IPS-18a (cell line): ENCODE measurements at regions not wholly inside any gene's neighbourhood (a gene's known extent, or its start where the extent isn't known, plus 50 kb on each side); places are given as distances from the start of the nearest gene placed in this dataset.
"Not testable (repeated sequence)": the region's sequence is repeated elsewhere in the genome, so short reads cannot be mapped to it uniquely, and the experiment has no call there.

Source experiments
- H3K27ac ChIP-seq: one replicate; pipeline ENCODE4 v1.5.1; 2013; ENCODE audit warnings: low read length
- H3K27me3 ChIP-seq: one replicate; pipeline ENCODE4 v1.6.1; 2013; ENCODE audit warnings: mild to moderate bottlenecking, low read length; ENCODE audit not compliant: control insufficient read depth, insufficient read depth
- H3K36me3 ChIP-seq: one replicate; pipeline ENCODE4 v1.6.1; 2013; ENCODE audit warnings: low read depth, low read length; ENCODE audit not compliant: control insufficient read depth
- H3K4me1 ChIP-seq: one replicate; pipeline ENCODE4 v1.6.1; 2013; ENCODE audit warnings: low read depth, low read length; ENCODE audit not compliant: control insufficient read depth
- H3K4me3 ChIP-seq: one replicate; pipeline ENCODE4 v1.5.1; 2013; ENCODE audit warnings: low read length
- H3K9ac ChIP-seq: one replicate; pipeline ENCODE4 v1.6.1; 2013; ENCODE audit warnings: mild to moderate bottlenecking, low read length, moderate library complexity
- H3K9me3 ChIP-seq: one replicate; pipeline ENCODE4 v1.6.1; 2013; ENCODE audit warnings: low read depth, low read length; ENCODE audit not compliant: control insufficient read depth

- no peaks in the 10 kb centered on the region for H3K27me3 ChIP-seq
- H3K9me3 ChIP-seq: no peaks in the 10 kb centered on the region
- H3K4me1 ChIP-seq: no peaks in the 10 kb centered on the region
- no peak overlapping the region for H3K9ac ChIP-seq
- H3K27ac ChIP-seq: no peak overlapping the region
- H3K36me3 ChIP-seq: no peaks in the 10 kb centered on the region
- no peak overlapping the region for H3K4me3 ChIP-seq
Measured at GRCh38 chr2:6196449-6196848, 504.3 kb downstream of the SOX11 start.

- H3K4me1 ChIP-seq, H3K9me3 ChIP-seq, H3K27ac ChIP-seq, H3K36me3 ChIP-seq, H3K4me3 ChIP-seq, H3K9ac ChIP-seq, H3K27me3 ChIP-seq: not testable (repeated sequence)
Measured at GRCh38 chr2:6198370-6198919, 506.3 kb downstream of the SOX11 start.

- Histone ChIP-seq H3K27ac (no peak overlapping the region), H3K27me3 (no peaks in the 10 kb centered on the region), H3K36me3 (no peaks in the 10 kb centered on the region), H3K9me3 (no peaks in the 10 kb centered on the region), H3K4me1 (no peaks in the 10 kb centered on the region), H3K4me3 (no peak overlapping the region), H3K9ac (no peak overlapping the region)
Measured at GRCh38 chr2:6202756-6203155, 510.6 kb downstream of the SOX11 start.

- no peak overlapping the region for H3K9ac ChIP-seq
- H3K27me3 ChIP-seq: no peaks in the 10 kb centered on the region
- H3K4me3 ChIP-seq: no peak overlapping the region
- H3K9me3 ChIP-seq: no peaks in the 10 kb centered on the region
- no peak overlapping the region for H3K27ac ChIP-seq
- no peaks in the 10 kb centered on the region for H3K36me3 ChIP-seq
- H3K4me1 ChIP-seq: no peaks in the 10 kb centered on the region
Measured at GRCh38 chr2:6203291-6203959, 511.2 kb downstream of the SOX11 start.

- H3K27ac ChIP-seq: no peak overlapping the region
- no peaks in the 10 kb centered on the region for H3K36me3 ChIP-seq
- H3K4me1 ChIP-seq: no peaks in the 10 kb centered on the region
- H3K4me3 ChIP-seq: no peak overlapping the region
- H3K27me3 ChIP-seq: no peaks in the 10 kb centered on the region
- no peak overlapping the region for H3K9ac ChIP-seq
- H3K9me3 ChIP-seq: no peaks in the 10 kb centered on the region
Measured at GRCh38 chr2:6206882-6207281, 514.7 kb downstream of the SOX11 start.

- no peaks in the 10 kb centered on the region for H3K9me3 ChIP-seq
- H3K36me3 ChIP-seq: no peaks in the 10 kb centered on the region
- no peaks in the 10 kb centered on the region for H3K4me1 ChIP-seq
- no peak overlapping the region for H3K4me3 ChIP-seq
- H3K9ac ChIP-seq: no peak overlapping the region
- H3K27ac ChIP-seq: no peak overlapping the region
- no peaks in the 10 kb centered on the region for H3K27me3 ChIP-seq
Measured at GRCh38 chr2:6211236-6211635, 519.1 kb downstream of the SOX11 start.

GRCh38 chr2:6212491-6212890 is 520.3 kb downstream of the SOX11 start:
- Histone ChIP-seq H3K9me3 (no peaks in the 10 kb centered on the region), H3K36me3 (no peaks in the 10 kb centered on the region), H3K9ac (no peak overlapping the region), H3K27me3 (no peaks in the 10 kb centered on the region), H3K4me1 (no peaks in the 10 kb centered on the region), H3K27ac (no peak overlapping the region), H3K4me3 (no peak overlapping the region)

- Histone ChIP-seq H3K9ac (no peak overlapping the region), H3K36me3 (no peaks in the 10 kb centered on the region), H3K27me3 (no peaks in the 10 kb centered on the region), H3K27ac (no peak overlapping the region), H3K4me3 (no peak overlapping the region), H3K4me1 (no peaks in the 10 kb centered on the region), H3K9me3 (no peaks in the 10 kb centered on the region)
Measured at GRCh38 chr2:6213056-6213780, 521.0 kb downstream of the SOX11 start.

GRCh38 chr2:6214471-6214870 is 522.3 kb downstream of the SOX11 start:
- no peak overlapping the region for H3K4me3 ChIP-seq
- no peak overlapping the region for H3K27ac ChIP-seq
- H3K9me3 ChIP-seq: no peaks in the 10 kb centered on the region
- H3K27me3 ChIP-seq: no peaks in the 10 kb centered on the region
- H3K36me3 ChIP-seq: no peaks in the 10 kb centered on the region
- H3K4me1 ChIP-seq: no peaks in the 10 kb centered on the region
- H3K9ac ChIP-seq: no peak overlapping the region

GRCh38 chr2:6215053-6215452 is 522.9 kb downstream of the SOX11 start:
- Histone ChIP-seq H3K9ac (no peak overlapping the region), H3K4me3 (no peak overlapping the region), H3K36me3 (no peaks in the 10 kb centered on the region), H3K27me3 (no peaks in the 10 kb centered on the region), H3K4me1 (no peaks in the 10 kb centered on the region), H3K9me3 (no peaks in the 10 kb centered on the region), H3K27ac (no peak overlapping the region)

- Histone ChIP-seq H3K36me3 (no peaks in the 10 kb centered on the region), H3K9ac (no peak overlapping the region), H3K27ac (no peak overlapping the region), H3K4me3 (no peak overlapping the region), H3K9me3 (no peaks in the 10 kb centered on the region), H3K27me3 (no peaks in the 10 kb centered on the region), H3K4me1 (no peaks in the 10 kb centered on the region)
Measured at GRCh38 chr2:6216234-6216633, 524.0 kb downstream of the SOX11 start.

- H3K4me1 ChIP-seq: no peaks in the 10 kb centered on the region
- no peaks in the 10 kb centered on the region for H3K27me3 ChIP-seq
- H3K4me3 ChIP-seq: no peak overlapping the region
- no peaks in the 10 kb centered on the region for H3K9me3 ChIP-seq
- H3K9ac ChIP-seq: no peak overlapping the region
- H3K36me3 ChIP-seq: no peaks in the 10 kb centered on the region
- H3K27ac ChIP-seq: no peak overlapping the region
Measured at GRCh38 chr2:6218926-6219325, 526.7 kb downstream of the SOX11 start.
